Fibroblast of lung (primary cell): ENCODE measurements at regions not wholly inside any gene's neighbourhood (a gene's known extent, or its start where the extent isn't known, plus 50 kb on each side); places are given as distances from the start of the nearest gene placed in this dataset.

Experiments used
- EZH2 ChIP-seq: IDR thresholded peaks from 2 replicates; pipeline ENCODE4 v1.5.1; 2012; ENCODE audit warnings: low read length, control low read depth, mild to moderate bottlenecking; ENCODE audit errors: missing control alignments
- TF ChIP-seq, protein P1 (sequence below), 2 donors: IDR thresholded peaks in 1 of 2; conservative IDR thresholded peaks in 1 of 2; 1 replicate in 1 of 2; 2 replicates in 1 of 2; pipeline ENCODE4 v1.5.1; 2011 to 2012; ENCODE audit warnings: low read length in 2 of 2, control low read depth in 1 of 2, inconsistent platforms in 1 of 2, low read depth in 1 of 2, mild to moderate bottlenecking in 1 of 2

GRCh38 chr9:105024529-105024928 lies 96.6 kb upstream of the ABCA1 start:
- TF ChIP-seq, protein P1, sequence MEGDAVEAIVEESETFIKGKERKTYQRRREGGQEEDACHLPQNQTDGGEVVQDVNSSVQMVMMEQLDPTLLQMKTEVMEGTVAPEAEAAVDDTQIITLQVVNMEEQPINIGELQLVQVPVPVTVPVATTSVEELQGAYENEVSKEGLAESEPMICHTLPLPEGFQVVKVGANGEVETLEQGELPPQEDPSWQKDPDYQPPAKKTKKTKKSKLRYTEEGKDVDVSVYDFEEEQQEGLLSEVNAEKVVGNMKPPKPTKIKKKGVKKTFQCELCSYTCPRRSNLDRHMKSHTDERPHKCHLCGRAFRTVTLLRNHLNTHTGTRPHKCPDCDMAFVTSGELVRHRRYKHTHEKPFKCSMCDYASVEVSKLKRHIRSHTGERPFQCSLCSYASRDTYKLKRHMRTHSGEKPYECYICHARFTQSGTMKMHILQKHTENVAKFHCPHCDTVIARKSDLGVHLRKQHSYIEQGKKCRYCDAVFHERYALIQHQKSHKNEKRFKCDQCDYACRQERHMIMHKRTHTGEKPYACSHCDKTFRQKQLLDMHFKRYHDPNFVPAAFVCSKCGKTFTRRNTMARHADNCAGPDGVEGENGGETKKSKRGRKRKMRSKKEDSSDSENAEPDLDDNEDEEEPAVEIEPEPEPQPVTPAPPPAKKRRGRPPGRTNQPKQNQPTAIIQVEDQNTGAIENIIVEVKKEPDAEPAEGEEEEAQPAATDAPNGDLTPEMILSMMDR (conservative IDR thresholded peaks at IDR 0.05 in 1 of 2, IDR thresholded peaks at IDR 0.05 in 1 of 2; ENCODE audit: low read depth in 1 of 2, low read length in 2 of 2): no peak
- no peak for TF ChIP-seq EZH2
